ENCODE measurements at regions not wholly inside any gene's neighbourhood (a gene's known extent, or its start where the extent isn't known, plus 50 kb on each side); places are given as distances from the start of the nearest gene placed in this dataset.

GRCh38 chr12:97754306-97754705 is 291.7 kb downstream of the RMST start:
- Mint-ChIP-seq H3K9me3 (no peaks in the 10 kb centered on the region), H3K36me3 (no peaks in the 10 kb centered on the region), H3K27ac (no peak overlapping the region), H3K4me3 (no peak overlapping the region), H3K4me1 (no peaks in the 10 kb centered on the region), H3K27me3 (no peaks in the 10 kb centered on the region)
- DNase-seq = no peak

GRCh38 chr12:97756066-97756666 is 293.6 kb downstream of the RMST start:
- no peak overlapping the region for H3K4me3 Mint-ChIP-seq
- H3K27ac Mint-ChIP-seq = no peak overlapping the region
- H3K4me1 Mint-ChIP-seq = no peaks in the 10 kb centered on the region
- H3K27me3 Mint-ChIP-seq = no peaks in the 10 kb centered on the region
- H3K9me3 Mint-ChIP-seq = peaks cover 2% of the 10 kb centered on the region
- DNase-seq = no peak
- H3K36me3 Mint-ChIP-seq = no peaks in the 10 kb centered on the region

- H3K36me3 Mint-ChIP-seq = no peaks in the 10 kb centered on the region
- H3K9me3 Mint-ChIP-seq = peaks cover 2% of the 10 kb centered on the region
- DNase-seq = no peak
- H3K4me1 Mint-ChIP-seq = no peaks in the 10 kb centered on the region
- no peak overlapping the region for H3K4me3 Mint-ChIP-seq
- no peaks in the 10 kb centered on the region for H3K27me3 Mint-ChIP-seq
- no peak overlapping the region for H3K27ac Mint-ChIP-seq
These were observed 294.1 kb downstream of the RMST start for GRCh38 chr12:97756741-97757140.

GRCh38 chr12:97757481-97758193 is 295.0 kb downstream of the RMST start:
- no peaks in the 10 kb centered on the region for H3K4me1 Mint-ChIP-seq
- H3K27me3 Mint-ChIP-seq = no peaks in the 10 kb centered on the region
- no peaks in the 10 kb centered on the region for H3K36me3 Mint-ChIP-seq
- H3K4me3 Mint-ChIP-seq = no peak overlapping the region
- no peak overlapping the region for H3K27ac Mint-ChIP-seq
- no peak for DNase-seq
- peaks cover 6% of the 10 kb centered on the region for H3K9me3 Mint-ChIP-seq

GRCh38 chr12:97758194-97758501 is 295.5 kb downstream of the RMST start:
- Mint-ChIP-seq H3K36me3 (no peaks in the 10 kb centered on the region), H3K27me3 (no peaks in the 10 kb centered on the region), H3K4me3 (no peak overlapping the region), H3K9me3 (peaks cover 6% of the 10 kb centered on the region), H3K4me1 (no peaks in the 10 kb centered on the region), H3K27ac (no peak overlapping the region)
- DNase-seq = no peak

GRCh38 chr12:97758586-97758985 is 296.0 kb downstream of the RMST start:
- no peak overlapping the region for H3K4me3 Mint-ChIP-seq
- no peaks in the 10 kb centered on the region for H3K27me3 Mint-ChIP-seq
- H3K27ac Mint-ChIP-seq = no peak overlapping the region
- DNase-seq = no peak
- no peaks in the 10 kb centered on the region for H3K4me1 Mint-ChIP-seq
- H3K36me3 Mint-ChIP-seq = no peaks in the 10 kb centered on the region
- peaks cover 6% of the 10 kb centered on the region for H3K9me3 Mint-ChIP-seq

- Mint-ChIP-seq H3K27me3 (no peaks in the 10 kb centered on the region), H3K4me1 (no peaks in the 10 kb centered on the region), H3K4me3 (no peak overlapping the region), H3K27ac (no peak overlapping the region), H3K36me3 (no peaks in the 10 kb centered on the region), H3K9me3 (peaks cover 9% of the 10 kb centered on the region)
- no peak for DNase-seq
These were observed 298.0 kb downstream of the RMST start for GRCh38 chr12:97760601-97761000.

GRCh38 chr12:97763113-97763512 is 300.5 kb downstream of the RMST start:
- no peaks in the 10 kb centered on the region for H3K4me1 Mint-ChIP-seq
- H3K27me3 Mint-ChIP-seq = no peaks in the 10 kb centered on the region
- H3K27ac Mint-ChIP-seq = no peak overlapping the region
- H3K36me3 Mint-ChIP-seq = no peaks in the 10 kb centered on the region
- peaks cover 9% of the 10 kb centered on the region for H3K9me3 Mint-ChIP-seq
- H3K4me3 Mint-ChIP-seq = no peak overlapping the region
- DNase-seq = no peak

GRCh38 chr12:97764700-97765099 is 302.1 kb downstream of the RMST start:
- DNase-seq = no peak
- no peaks in the 10 kb centered on the region for H3K4me1 Mint-ChIP-seq
- H3K36me3 Mint-ChIP-seq = no peaks in the 10 kb centered on the region
- peaks cover 7% of the 10 kb centered on the region for H3K9me3 Mint-ChIP-seq
- no peak overlapping the region for H3K27ac Mint-ChIP-seq
- H3K4me3 Mint-ChIP-seq = no peak overlapping the region
- no peaks in the 10 kb centered on the region for H3K27me3 Mint-ChIP-seq

- Mint-ChIP-seq H3K4me3 (no peak overlapping the region), H3K4me1 (no peaks in the 10 kb centered on the region), H3K36me3 (no peaks in the 10 kb centered on the region), H3K9me3 (peaks cover 5% of the 10 kb centered on the region), H3K27ac (no peak overlapping the region), H3K27me3 (no peaks in the 10 kb centered on the region)
- no peak for DNase-seq
These were observed 304.7 kb downstream of the RMST start for GRCh38 chr12:97767347-97767746.

GRCh38 chr12:97778111-97778510 is 315.5 kb downstream of the RMST start:
- Mint-ChIP-seq H3K27me3 (no peaks in the 10 kb centered on the region), H3K27ac (no peak overlapping the region), H3K4me3 (no peak overlapping the region), H3K4me1 (no peaks in the 10 kb centered on the region), H3K36me3 (no peaks in the 10 kb centered on the region), H3K9me3 (peaks cover 6% of the 10 kb centered on the region)
- no peak for DNase-seq

- no peak overlapping the region for H3K27ac Mint-ChIP-seq
- no peak overlapping the region for H3K4me3 Mint-ChIP-seq
- no peaks in the 10 kb centered on the region for H3K4me1 Mint-ChIP-seq
- H3K9me3 Mint-ChIP-seq = peaks cover 6% of the 10 kb centered on the region
- no peak for DNase-seq
- no peaks in the 10 kb centered on the region for H3K27me3 Mint-ChIP-seq
- no peaks in the 10 kb centered on the region for H3K36me3 Mint-ChIP-seq
These were observed 318.7 kb downstream of the RMST start for GRCh38 chr12:97781342-97781741.

GRCh38 chr12:97784904-97785303 is 322.3 kb downstream of the RMST start:
- H3K9me3 Mint-ChIP-seq = peaks cover 1% of the 10 kb centered on the region
- DNase-seq = no peak
- no peak overlapping the region for H3K4me3 Mint-ChIP-seq
- H3K36me3 Mint-ChIP-seq = no peaks in the 10 kb centered on the region
- no peak overlapping the region for H3K27ac Mint-ChIP-seq
- H3K27me3 Mint-ChIP-seq = no peaks in the 10 kb centered on the region
- no peaks in the 10 kb centered on the region for H3K4me1 Mint-ChIP-seq

- H3K9me3 Mint-ChIP-seq = no peaks in the 10 kb centered on the region
- no peaks in the 10 kb centered on the region for H3K27me3 Mint-ChIP-seq
- no peaks in the 10 kb centered on the region for H3K4me1 Mint-ChIP-seq
- no peaks in the 10 kb centered on the region for H3K36me3 Mint-ChIP-seq
- H3K27ac Mint-ChIP-seq = no peak overlapping the region
- DNase-seq = no peak
- no peak overlapping the region for H3K4me3 Mint-ChIP-seq
These were observed 327.7 kb downstream of the RMST start for GRCh38 chr12:97790281-97790680.

- Mint-ChIP-seq H3K27me3 (no peaks in the 10 kb centered on the region), H3K36me3 (no peaks in the 10 kb centered on the region), H3K4me1 (no peaks in the 10 kb centered on the region), H3K9me3 (peaks cover 7% of the 10 kb centered on the region), H3K27ac (no peak overlapping the region), H3K4me3 (no peak overlapping the region)
- DNase-seq = no peak
These were observed 334.9 kb downstream of the RMST start for GRCh38 chr12:97797473-97797872.

GRCh38 chr12:97800561-97800960 is 338.0 kb downstream of the RMST start:
- Mint-ChIP-seq H3K4me3 (no peak overlapping the region), H3K36me3 (no peaks in the 10 kb centered on the region), H3K4me1 (no peaks in the 10 kb centered on the region), H3K9me3 (peaks cover 7% of the 10 kb centered on the region), H3K27me3 (no peaks in the 10 kb centered on the region), H3K27ac (no peak overlapping the region)
- no peak for DNase-seq
